Common myeloid progenitor, CD34-positive (primary cell): ENCODE measurements at regions not wholly inside any gene's neighbourhood (a gene's known extent, or its start where the extent isn't known, plus 50 kb on each side); places are given as distances from the start of the nearest gene placed in this dataset.

Experiments
- CTCF ChIA-PET: fragments of 350-600 bp; sonication (Branson Sonifier 250); formaldehyde crosslinking; loops from one replicate; lab custom pipeline; 2021; ENCODE audit warnings: antibody characterized with exemption; lab: Charles Lee
- POLR2A ChIA-PET: fragments of 350-600 bp; sonication (Branson Sonifier 250); formaldehyde crosslinking; loops from one replicate; lab custom pipeline; 2021; ENCODE audit warnings: antibody characterized with exemption; lab: Charles Lee
- DNase-seq, 3 donors: peaks; one replicate each; pipeline versions ENCODE4 v3.0.0 to v3.0.0-alpha.2; 2013
- H3K27ac ChIP-seq, 2 experiments: 1 replicate in 1 of 2; 2 replicates in 1 of 2; pipeline ENCODE4 v1.7.0; 2013; ENCODE audit warnings: inconsistent platforms in 2 of 2, low read length in 2 of 2, mild to moderate bottlenecking in 2 of 2, low read depth in 1 of 2, moderate library complexity in 1 of 2; ENCODE audit not compliant: severe bottlenecking in 2 of 2, insufficient read depth in 1 of 2, poor library complexity in 1 of 2
- H3K27me3 ChIP-seq, 5 experiments: replicated peaks in 2 of 5; 1 replicate in 3 of 5; 2 replicates in 2 of 5; pipeline versions ENCODE4 v1.6.1 to v1.7.0; 2013; ENCODE audit warnings: low read length in 4 of 5, mild to moderate bottlenecking in 2 of 5, moderate library complexity in 2 of 5, inconsistent platforms in 1 of 5; ENCODE audit not compliant: insufficient read depth in 5 of 5, control insufficient read depth in 4 of 5
- H3K36me3 ChIP-seq, 4 experiments: 1 replicate in 2 of 4; 2 replicates in 2 of 4; pipeline versions ENCODE4 v1.6.1 to v1.7.0; 2013; ENCODE audit warnings: low read length in 3 of 4, control low read depth in 1 of 4, mild to moderate bottlenecking in 1 of 4; ENCODE audit not compliant: control insufficient read depth in 4 of 4, insufficient read depth in 4 of 4
- H3K4me1 ChIP-seq, 4 experiments: 1 replicate in 3 of 4; 2 replicates in 1 of 4; pipeline versions ENCODE4 v1.6.1 to v1.7.1; 2013; ENCODE audit warnings: low read length in 3 of 4, mild to moderate bottlenecking in 3 of 4, control low read depth in 1 of 4, inconsistent platforms in 1 of 4, moderate library complexity in 1 of 4; ENCODE audit not compliant: control insufficient read depth in 4 of 4, insufficient read depth in 4 of 4; ENCODE audit errors: control extremely low read depth in 1 of 4
- H3K4me3 ChIP-seq, 7 experiments: 1 replicate in 4 of 7; 2 replicates in 3 of 7; pipeline versions ENCODE4 v1.5.1 to v1.7.0; 2013; ENCODE audit warnings: mild to moderate bottlenecking in 7 of 7, low read length in 6 of 7, moderate library complexity in 6 of 7, inconsistent platforms in 2 of 7, low read depth in 2 of 7, control low read depth in 1 of 7; ENCODE audit not compliant: insufficient read depth in 4 of 7, control insufficient read depth in 1 of 7; ENCODE audit errors: extremely low read depth in 1 of 7
- H3K9me3 ChIP-seq, 5 experiments: 1 replicate in 4 of 5; 2 replicates in 1 of 5; pipeline versions ENCODE4 v1.6.1 to v1.7.1; 2013; ENCODE audit warnings: low read length in 4 of 5, mild to moderate bottlenecking in 2 of 5, inconsistent platforms in 1 of 5, low read depth in 1 of 5, moderate library complexity in 1 of 5; ENCODE audit not compliant: control insufficient read depth in 4 of 5, insufficient read depth in 2 of 5; ENCODE audit errors: control extremely low read depth in 1 of 5
- WGBS: methylation state at CpG from one replicate; pipeline ENCODE4 v1.1.5; 2013; ENCODE audit not compliant: insufficient coverage; 5-methylcytosine and 5-hydroxymethylcytosine counted together

GRCh38 chr2:225841314-225841713 lies 441.8 kb downstream of the NYAP2 start:
- H3K36me3 ChIP-seq, result no peaks in the 10 kb centered on the region
- no peaks in the 10 kb centered on the region for H3K27me3 ChIP-seq
- no peak overlapping the region for H3K27ac ChIP-seq
- CTCF ChIA-PET, result no interaction called here
- POLR2A ChIA-PET, result no interaction called here
- no peaks in the 10 kb centered on the region for H3K4me1 ChIP-seq
- H3K9me3 ChIP-seq, result no peaks in the 10 kb centered on the region
- H3K4me3 ChIP-seq, result no peak overlapping the region
- DNase-seq, result no peak
- WGBS, result no CpG with 5 or more reads among the region's 1 CpG

DNA sequence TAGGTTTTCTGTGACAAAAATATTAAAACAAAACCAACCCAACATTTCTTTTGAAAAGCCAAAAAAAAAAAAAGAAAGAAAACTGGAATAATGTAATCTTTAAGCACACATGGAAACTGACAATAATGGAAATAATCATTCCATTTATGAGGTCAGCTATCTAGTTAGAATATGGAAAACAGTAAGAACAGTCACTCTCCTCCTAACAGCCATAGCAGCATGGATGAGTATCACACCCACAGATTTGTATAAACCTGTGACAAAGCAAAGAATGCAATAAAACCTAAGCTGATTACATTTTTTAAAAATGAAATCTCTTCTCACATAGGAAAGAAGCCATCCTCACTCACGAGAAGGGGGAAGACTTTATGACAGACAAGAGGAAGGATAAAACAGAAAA lies 437.8 kb downstream of the NYAP2 start:
- POLR2A ChIA-PET, result no interaction called here
- Histone ChIP-seq H3K36me3 (no peaks in the 10 kb centered on the region), H3K9me3 (no peaks in the 10 kb centered on the region), H3K27ac (no peak overlapping the region), H3K4me3 (no peak overlapping the region), H3K27me3 (no peaks in the 10 kb centered on the region), H3K4me1 (no peaks in the 10 kb centered on the region)
- no peak for DNase-seq
- CTCF ChIA-PET, result interaction anchor here (1.1 kb wide), 1 partner anchor 13 kb away, joined by 3 read pairs; no protein-coding TSS in a partner anchor
- 100% methylated on average over 1 of the region's 1 CpG for WGBS

DNA sequence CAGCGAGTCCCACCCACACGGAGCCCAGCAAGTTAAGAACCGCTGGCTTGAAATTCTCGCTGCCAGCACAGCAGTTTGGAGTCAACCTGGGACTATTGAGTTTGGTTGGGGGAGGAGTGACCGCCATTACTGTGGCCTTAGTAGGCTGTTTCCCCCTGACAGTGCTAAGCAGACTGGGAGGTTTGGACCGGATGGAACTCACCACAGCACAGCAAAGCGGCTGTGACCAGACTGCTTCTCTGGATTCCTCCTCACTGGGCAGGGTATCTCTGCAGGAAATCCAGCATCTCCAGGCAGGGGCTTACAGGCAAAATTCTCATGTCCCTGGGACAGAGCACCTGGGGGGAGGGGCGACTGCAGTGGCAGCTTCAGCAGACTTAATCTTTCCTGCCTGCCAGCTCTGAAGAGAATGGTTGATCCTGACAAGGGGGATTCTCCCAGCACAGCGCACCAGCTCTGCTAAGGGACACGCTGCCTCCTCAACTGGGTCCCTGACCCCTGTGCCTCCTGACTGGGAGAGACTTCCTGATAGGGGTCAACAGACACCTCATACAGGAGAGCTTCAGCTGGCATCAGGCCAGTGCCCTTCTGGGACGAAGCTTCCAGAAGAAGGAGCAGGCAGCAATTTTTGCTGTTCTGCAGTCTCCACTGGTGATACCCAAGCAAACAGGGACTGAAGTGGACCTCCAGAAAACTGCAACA lies 425.4 kb downstream of the NYAP2 start:
- ChIA-PET POLR2A (no interaction called here), CTCF (interaction anchor here (0.7 kb wide), 1 partner anchor 13 kb away, joined by 3 read pairs; no protein-coding TSS in a partner anchor)
- H3K9me3 ChIP-seq, result peaks cover 0 to 4% (median 0%) of the 10 kb centered on the region in 5 experiments
- DNase-seq, result no peak
- H3K4me1 ChIP-seq, result no peaks in the 10 kb centered on the region
- H3K4me3 ChIP-seq, result no peak overlapping the region
- no peaks in the 10 kb centered on the region for H3K36me3 ChIP-seq
- no peaks in the 10 kb centered on the region for H3K27me3 ChIP-seq
- WGBS, result 93% methylated on average over 9 of the region's 11 CpGs
- H3K27ac ChIP-seq, result no peak overlapping the region

DNA sequence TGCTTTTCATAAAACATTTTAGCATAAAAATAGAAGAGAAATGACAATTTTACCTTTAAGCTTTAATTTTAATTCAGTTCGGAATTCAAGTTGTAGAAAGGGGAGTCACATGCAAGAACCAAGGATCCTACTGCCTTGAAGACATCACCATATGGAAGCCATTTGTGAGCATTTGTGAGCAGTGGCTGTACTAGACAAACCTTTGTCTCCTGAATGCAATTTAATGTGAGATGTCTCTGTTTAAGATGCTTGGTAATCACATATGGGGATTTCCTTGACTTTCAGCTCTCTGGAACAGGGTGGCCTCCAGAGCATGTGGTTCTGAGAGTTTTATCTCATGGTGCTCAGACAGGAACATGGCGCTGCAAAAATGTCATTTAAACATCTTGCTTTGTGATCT lies 421.8 kb downstream of the NYAP2 start:
- ChIA-PET CTCF (no interaction called here), POLR2A (no interaction called here)
- DNase-seq, result no peak
- no peak overlapping the region for H3K4me3 ChIP-seq
- no peaks in the 10 kb centered on the region for H3K36me3 ChIP-seq
- H3K4me1 ChIP-seq, result no peaks in the 10 kb centered on the region
- H3K27ac ChIP-seq, result no peak overlapping the region
- no peaks in the 10 kb centered on the region for H3K27me3 ChIP-seq
- peaks cover 0 to 4% (median 0%) of the 10 kb centered on the region in 5 experiments for H3K9me3 ChIP-seq
- no CpG with 5 or more reads among the region's 2 CpGs for WGBS

DNA sequence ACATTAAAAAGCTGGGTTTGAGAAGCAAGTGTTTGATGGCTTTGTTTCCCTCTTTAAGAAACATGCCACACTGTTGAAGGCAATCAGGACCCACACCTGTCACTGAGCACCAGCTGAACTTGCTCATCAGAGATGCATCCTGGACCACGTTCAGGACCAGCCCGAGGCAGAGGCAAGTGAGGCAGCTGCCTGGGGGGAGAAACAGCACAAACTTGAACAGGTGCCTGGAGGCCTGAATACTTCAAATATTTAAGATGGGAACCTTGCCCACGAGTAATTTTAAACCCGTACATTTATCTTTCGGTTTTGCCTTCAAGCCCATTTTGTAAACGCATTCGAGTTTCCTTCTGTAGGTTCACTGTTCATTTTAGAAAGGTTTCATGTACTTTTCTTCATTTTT lies 421.3 kb downstream of the NYAP2 start:
- WGBS, result 97% methylated on average over 4 of the region's 7 CpGs
- Histone ChIP-seq H3K36me3 (no peaks in the 10 kb centered on the region), H3K4me3 (no peak overlapping the region), H3K27me3 (no peaks in the 10 kb centered on the region), H3K9me3 (peaks cover 0 to 4% (median 0%) of the 10 kb centered on the region in 5 experiments), H3K4me1 (no peaks in the 10 kb centered on the region), H3K27ac (no peak overlapping the region)
- ChIA-PET POLR2A (no interaction called here), CTCF (no interaction called here)
- no peak for DNase-seq

- Histone ChIP-seq H3K36me3 (no peaks in the 10 kb centered on the region), H3K4me3 (no peak overlapping the region), H3K9me3 (no peaks in the 10 kb centered on the region), H3K27me3 (no peaks in the 10 kb centered on the region), H3K27ac (no peak overlapping the region), H3K4me1 (no peaks in the 10 kb centered on the region)
- no peak for DNase-seq
- ChIA-PET CTCF (no interaction called here), POLR2A (no interaction called here)
These were observed 415.0 kb downstream of the NYAP2 start for GRCh38 chr2:225814554-225814953.

- Histone ChIP-seq H3K27me3 (no peaks in the 10 kb centered on the region), H3K4me3 (no peak overlapping the region), H3K4me1 (no peaks in the 10 kb centered on the region), H3K27ac (no peak overlapping the region), H3K36me3 (no peaks in the 10 kb centered on the region), H3K9me3 (peaks cover 0 to 1% (median 0%) of the 10 kb centered on the region in 5 experiments)
- POLR2A ChIA-PET, result no interaction called here
- CTCF ChIA-PET, result no interaction called here
- 50% methylated on average over 1 of the region's 1 CpG for WGBS
- no peak for DNase-seq
These were observed 406.6 kb downstream of the NYAP2 start for GRCh38 chr2:225806105-225806504.
